Stimulated activated CD8-positive, alpha-beta memory T cell treated with anti-CD3 and anti-CD28 coated beads, Interleukin-15, amount 100 ng/mL, for 48 hours (primary cell): ENCODE measurements at regions not wholly inside any gene's neighbourhood (a gene's known extent, or its start where the extent isn't known, plus 50 kb on each side); places are given as distances from the start of the nearest gene placed in this dataset.
"Not testable (repeated sequence)": the region's sequence is repeated elsewhere in the genome, so short reads cannot be mapped to it uniquely, and the experiment has no call there.

Experiments used
- DNase-seq, 2 donors: peaks; one replicate each; pipeline ENCODE4 v3.0.0-alpha.2; 2020; ENCODE audit warnings: low read depth in 2 of 2

DNA sequence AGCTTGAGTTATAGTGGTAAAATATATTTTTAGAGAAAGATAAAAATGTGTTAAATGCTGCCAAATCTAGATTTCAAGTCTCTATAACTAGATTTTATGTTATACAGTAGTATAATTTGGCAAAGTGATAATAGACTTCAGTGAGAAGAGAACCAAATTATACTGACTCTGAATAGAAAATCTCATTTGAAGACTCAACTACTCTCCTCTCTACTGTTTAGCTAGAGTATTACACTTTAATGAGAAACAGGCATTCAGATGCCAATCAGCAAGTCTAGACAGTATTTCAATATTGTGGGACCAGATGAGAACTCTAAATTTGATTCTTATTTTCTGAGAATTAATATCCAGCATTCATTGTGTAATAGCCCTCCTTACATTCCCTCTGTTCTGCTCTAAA, 311.2 kb downstream of the SLITRK5 start:
- DNase-seq, result no peak

DNA sequence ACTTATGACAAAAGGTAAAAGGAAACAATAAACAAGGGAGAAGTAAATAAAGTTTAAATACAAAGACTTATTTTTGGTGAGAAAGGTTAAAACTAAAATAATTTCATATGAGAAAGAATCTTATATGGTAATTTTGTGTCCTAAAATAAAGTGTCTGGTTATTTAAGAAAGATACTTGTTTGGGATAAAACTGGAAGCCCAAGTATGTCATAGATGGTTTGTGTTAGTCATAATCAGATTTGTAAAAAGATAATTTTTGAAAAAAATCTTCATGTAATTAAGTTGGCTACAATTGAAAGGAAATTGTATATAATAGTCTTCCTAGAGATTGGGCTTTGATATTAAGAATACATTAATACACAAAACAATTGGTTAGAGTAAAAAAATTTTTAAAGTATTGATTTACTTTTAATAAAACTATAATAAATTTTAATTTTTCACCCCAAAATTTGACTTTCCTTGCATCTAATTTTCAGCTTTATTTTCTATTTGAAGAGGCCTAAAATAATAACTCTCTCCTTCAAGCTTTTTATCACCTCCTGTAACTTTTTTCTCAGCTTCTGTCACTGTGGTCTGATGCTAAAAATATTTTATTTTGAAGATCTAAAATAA, 315.6 kb downstream of the SLITRK5 start:
- DNase-seq, result no peak

DNA sequence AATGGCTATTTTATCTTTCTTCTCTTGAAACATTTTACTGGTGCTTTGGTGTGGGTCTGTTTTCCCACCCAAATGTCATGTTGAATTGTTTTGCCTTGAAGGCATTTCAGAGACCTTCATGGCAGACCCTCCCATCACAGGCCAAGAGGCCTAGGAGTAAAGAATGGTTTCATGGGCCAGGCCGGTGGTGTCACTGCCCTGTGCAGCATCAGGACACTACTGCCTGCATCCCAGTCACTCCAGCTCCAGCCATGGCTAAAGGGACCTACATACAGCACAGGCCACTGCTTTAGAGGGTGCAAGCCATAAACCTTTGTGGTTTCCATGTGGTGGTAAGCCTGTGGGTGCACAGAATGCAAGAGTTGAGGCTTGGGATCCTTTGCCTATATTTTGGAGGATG, 326.9 kb downstream of the SLITRK5 start:
- no peak for DNase-seq

DNA sequence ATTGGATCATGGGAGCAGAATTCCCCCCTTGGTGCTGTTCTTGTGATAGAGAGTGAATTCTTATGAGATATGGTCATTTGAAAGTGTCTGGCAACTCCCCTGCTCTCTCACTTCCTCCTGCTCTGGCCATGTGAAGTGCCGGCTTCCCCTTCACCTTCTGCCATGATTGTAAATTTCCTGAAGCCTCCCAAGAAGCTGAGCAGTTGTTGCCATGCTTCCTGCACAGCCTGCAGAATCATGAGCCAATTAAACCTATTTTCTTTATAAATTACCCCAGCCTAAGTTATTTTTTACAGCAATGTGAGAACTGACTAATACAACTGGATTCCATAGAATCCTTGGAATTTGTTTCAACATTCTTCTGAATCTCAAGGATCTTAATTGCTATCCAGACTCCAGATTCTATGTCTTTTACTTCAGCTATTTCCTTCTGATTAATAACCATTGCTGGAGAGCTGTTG, 328.1 kb downstream of the SLITRK5 start:
- DNase-seq, result no peak

DNA sequence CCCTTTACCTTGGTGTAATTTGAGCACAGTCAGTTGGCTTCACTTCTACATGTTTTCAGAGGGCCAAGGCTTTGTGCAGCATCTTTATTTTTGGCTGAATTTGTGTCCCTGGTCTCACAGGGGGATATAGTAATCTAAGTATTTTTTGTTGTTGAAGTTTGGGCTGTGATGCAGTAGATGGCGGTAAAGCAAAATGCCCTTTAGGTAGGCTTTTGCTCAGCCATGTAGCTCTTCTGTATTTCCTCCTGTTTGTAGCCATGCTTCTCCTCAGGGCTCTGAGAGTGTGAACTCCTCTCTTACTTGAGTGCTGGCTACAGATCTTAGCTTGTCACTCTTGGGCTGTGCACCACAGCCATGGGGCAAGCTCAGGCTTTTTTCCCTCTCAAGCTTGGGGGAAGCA, 328.6 kb downstream of the SLITRK5 start:
- DNase-seq, result no peak

DNA sequence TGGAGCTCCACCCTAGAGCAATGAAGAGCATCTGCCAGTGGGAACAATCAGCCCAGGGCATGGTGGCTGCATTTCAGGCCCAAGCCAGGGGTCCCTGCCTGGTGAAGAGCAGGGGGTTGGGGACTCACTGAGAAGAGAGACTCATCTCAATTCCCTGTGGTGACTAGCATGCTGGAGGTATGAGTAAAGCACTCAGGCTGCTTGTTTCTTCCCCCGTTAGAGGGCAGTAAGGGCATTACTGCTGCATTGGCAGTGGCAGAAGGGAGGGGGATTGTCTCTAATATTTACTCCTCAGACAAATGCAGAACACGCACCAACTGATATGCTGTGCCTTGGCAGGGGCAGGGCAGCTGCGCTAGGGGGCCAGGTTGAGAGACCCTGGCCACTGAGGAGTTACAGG, 329.1 kb downstream of the SLITRK5 start:
- no peak for DNase-seq

DNA sequence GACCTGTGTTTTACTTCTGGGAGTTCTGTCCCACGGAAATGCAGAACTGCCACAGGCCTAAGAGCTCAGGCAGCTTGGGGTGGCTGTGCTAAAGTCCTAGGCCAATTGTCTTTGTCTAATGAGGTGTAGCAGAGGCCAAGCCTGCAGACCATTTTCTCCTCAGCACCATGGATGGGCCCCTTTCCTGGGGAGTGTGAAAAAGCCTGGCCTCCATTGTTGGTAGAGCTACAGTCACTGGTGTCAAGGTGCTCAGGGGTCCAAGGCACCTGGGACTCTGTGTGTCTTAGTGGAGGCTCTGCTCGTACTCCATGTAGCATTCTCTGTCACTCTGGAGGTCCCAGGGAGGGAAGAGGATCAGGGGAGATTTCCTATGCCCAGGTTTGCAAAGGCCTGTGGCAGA, 329.6 kb downstream of the SLITRK5 start:
- no peak for DNase-seq

DNA sequence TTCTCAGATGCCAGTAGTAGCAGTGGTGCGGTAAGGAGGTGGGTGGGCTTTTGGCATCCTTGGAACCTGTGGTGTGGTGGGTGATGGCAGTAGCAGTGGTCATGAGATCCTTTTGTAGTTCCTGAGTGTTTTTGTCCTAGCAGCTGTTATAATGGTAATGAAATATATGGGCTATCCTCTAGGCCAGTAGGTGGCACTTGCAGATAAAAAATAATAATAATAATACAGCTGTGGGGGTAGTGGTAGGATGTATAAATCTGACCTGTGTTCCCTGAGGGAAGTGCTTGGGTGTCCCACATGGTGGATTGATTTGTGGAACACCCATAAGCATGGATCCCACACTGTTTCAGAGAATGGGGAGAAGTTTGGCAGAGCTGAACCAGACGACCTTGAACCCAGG, 334.0 kb downstream of the SLITRK5 start:
- DNase-seq, result no peak

DNA sequence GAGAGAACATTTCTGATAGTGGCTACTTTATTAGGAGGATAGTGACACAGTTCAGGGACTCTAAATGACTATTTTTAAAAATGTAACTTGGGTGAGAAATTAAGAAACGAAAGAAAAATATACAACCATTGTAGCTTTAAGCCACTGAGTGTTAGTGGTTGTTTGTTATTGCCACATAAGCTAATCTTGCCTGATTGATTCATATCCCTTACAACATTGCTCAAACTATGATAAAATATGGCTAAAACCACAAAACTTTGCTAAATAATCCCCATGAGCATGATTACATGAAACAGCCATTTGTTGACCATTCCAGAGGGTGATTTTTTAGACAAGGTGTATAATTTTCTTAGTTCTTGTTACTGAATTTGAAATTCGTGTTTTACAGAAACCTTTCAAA, 343.4 kb downstream of the SLITRK5 start:
- DNase-seq, result no peak

DNA sequence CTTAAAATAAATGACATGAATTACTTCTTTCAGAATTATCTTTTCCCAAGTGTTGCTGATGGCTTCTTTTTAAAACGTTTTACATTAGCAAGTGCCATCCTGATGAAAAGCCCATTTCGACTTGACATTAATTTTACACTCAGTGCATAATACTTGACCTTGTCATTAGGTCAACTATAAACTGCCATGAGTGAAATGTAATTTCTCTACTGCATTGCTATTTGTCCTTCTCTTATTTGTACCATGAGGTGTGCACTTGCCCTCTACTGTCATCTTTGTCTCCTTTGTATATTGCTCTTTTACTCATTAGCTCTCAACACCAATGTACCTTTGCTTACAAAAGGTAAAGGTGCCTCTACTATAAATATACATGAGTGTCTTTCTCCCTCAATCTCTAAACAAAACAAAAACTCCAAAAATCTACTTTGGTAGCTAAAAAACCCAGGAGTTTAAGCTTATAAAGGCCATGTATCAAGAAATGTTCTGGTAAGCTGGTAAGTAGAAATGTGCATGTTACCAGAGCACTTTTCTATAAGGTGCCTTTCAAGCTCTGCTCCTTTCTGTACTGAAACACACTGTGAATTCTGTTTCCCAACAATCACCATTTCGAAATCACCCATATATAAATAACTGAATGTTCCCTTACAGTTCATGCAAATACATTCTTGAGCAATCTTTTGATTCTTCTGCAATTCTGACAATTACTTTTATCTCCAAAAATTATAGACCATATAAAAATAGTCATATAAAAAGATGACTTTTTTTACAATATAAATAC, 351.4 kb downstream of the SLITRK5 start:
- DNase-seq, result no peak

DNA sequence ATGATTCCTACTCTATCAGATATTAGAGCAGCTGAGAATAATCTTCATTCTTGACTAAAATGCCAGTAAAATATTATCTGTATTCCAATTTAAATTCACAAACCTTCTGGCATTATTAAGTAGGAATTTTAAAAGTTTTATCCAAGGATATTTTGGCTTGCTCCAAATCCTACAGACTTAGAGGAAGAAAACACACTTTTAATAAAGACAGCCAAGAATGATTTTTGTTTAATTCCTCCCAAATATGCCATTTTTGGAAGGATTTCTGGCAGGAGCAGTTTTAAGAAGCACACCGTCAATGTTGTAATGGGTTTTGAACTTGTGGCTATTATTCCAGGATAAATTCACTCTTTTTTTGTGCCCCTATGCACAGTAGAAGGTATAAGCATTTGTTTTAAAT, 355.1 kb downstream of the SLITRK5 start:
- DNase-seq, result no peak

DNA sequence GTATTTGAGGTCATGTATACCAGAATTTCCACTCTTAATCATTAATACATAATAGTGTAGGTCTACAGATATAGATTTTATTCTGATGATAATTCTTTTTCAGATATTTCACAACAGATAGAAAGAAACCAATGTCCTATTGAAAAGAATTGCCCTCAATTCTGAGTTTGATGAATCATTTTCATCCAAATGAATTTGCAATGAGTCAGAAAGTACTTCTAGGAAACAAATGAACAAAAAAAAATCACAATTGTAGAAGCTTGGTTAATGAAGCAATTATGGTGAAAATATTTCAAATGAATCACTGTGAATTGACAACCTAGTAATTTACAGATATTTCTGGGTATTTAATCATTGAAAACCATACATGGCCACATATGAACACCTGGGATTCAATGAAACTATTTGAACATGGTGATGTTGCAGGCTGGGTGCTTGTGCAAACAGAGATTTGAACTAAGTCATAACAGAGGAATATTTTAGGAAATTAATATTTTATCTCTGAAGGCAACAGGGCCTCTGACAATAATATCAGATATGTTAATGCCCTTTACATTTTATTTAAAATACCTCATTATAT, 360.9 kb downstream of the SLITRK5 start:
- no peak for DNase-seq

DNA sequence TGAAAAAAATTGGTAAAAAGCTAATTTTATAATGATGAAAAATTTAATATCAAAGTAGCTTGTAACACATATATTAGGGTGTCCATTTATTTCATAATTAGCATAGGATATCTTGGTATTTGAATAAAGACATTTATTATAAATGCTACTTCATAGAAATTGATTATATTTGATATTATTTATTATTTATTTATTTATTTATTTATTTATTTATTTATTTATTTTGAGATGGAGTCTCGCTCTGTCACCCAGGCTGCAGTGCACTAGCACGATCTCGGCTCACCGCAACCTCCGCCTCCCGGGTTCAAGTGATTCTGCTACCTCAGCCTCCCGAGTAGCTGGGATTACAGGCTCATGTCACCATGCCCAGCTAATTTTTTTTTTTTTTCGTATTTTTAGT, 365.0 kb downstream of the SLITRK5 start:
- DNase-seq, result not testable (repeated sequence)

DNA sequence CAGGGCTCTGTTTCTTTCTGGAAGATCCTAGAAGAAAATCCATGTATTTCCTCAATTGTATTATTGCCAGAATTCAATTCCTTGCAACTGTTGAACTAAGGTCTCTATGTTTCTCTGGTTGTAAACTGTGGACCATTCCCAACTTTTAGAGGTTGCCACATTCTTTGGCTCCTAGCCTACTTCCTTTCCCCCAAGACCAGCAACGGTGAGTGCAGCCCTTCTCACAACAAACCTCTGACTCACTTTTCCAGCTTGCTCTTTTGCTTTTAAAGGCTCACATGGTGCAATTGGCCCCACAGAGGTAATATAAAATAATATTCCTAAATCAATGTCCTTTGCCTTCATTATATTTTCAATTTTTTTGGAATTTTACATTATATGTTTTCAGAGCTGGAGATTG, 371.3 kb downstream of the SLITRK5 start:
- no peak for DNase-seq

DNA sequence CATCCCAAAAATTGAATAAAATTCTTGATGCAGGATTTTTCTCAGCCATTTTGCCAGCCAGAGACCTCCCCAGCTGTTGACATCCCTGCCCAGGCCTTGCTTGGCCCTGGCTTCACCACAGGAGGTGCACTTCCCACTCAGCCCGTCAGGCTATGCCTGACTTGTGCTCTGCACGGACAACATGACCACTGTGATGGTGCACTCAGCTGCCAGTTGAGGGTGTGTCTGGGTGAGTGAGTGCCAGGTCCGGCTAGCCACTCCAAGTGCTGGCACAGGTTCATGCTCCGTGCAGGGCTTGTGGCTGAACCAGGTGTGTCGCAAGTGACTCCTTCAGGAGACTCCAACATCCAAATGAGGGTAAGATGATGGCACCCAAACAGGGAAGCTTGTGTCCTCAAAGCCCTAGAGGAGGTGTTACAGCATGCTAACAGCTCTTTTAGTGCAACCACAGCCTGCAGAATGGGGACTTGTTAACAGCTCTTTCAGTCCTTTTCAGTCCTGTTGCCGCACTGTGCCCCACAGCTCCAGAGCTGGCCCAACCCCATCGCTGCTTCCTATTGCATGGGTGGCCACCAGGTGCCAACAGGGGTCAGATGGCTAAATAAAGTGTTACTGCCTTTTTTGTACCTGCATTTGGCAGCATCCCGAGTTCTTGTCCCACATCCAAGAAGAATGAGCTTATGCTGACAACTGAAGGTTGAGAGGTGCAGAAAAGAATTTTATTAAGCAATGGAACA, 380.7 kb downstream of the SLITRK5 start:
- DNase-seq, result no peak

DNA sequence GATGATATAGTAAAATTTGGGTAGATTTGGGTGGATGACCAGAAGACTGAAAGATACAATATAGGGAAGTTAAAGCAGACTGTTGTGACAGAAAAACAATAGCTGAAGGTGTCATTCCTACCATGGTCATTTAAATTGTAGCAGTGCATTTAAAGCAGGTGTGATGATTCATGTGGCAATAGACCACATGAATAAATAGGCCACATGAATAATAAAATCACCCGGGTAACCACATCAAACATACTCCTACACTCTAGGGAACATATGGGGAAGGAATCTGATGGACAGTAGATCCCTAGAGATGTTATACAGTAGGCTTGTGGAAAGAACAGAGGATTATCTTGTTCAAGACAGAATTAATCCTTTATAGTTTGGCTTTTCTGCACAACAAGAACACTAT, 392.6 kb downstream of the SLITRK5 start:
- no peak for DNase-seq

DNA sequence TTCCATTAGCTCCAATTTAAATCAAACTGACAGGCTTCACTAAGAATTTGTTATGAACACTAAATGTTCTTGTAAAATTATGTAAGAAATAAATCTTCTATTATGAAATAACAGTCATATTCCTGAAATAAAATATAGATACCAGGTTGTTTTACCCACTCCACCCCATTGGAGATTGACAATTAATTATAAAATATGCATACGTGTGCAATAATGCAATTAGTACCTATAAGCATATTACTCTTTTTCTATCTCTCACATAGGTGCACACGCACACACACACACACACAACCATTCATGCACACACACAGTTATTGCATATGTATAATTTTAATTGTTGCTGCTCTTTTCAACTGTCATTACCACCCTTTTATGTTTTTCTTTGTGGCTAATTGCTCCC, 395.7 kb downstream of the SLITRK5 start:
- DNase-seq, result no peak

DNA sequence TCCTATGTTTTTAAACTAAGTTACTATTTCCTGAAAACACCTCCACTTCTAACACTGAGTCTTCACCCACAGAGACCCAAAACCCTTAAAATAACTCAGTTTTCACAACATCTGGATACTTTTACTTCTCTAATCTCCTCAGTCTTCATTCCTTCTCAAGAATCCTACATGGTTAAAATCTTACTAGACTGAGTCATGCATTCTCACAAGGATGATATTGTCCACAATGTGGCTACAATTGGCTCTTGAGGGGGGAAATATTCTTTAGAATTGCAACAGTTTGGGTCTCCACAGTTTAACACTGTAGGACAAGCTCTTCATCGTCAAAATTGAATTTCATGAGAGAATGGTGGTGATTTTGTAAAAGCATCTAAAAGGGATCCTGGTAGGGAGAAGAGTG, 397.1 kb downstream of the SLITRK5 start:
- no peak for DNase-seq

DNA sequence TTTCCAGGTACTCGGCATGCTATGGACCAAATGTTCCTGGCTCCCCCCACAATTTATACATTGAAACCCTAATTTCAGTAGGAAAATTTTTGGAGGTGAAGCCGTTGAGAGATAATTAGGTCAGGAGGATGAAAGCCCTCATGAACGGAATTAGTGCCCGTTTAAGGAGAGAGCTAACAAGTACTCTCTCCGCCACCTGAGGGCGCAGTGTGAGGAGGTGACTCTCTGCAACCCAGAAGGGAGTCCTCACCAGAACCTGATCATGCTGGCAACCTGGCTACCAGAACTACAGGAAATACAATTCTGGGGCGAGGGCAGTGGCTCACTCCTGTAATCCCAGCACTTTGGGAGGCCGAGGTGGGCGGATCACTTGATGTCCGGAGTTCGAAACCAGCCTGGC, 397.8 kb downstream of the SLITRK5 start:
- no peak for DNase-seq

DNA sequence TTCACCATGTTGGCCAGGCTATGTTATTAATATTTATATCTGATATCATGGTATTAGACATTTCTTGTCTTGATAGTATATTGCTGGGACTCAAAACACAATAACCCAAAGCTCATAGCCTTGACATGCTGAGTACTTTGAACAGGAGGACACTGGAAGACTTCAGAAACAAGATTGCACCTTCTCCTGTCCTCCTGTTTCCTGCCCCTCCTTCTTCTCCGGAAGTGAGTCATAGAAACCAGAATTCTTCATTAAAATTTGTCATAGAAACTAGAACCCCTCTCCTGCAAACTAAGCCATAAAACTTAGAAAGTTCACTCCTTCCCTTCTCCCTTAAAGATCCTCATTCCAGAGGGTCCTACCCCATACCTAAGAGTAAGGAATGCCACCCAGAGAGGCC, 400.2 kb downstream of the SLITRK5 start:
- no peak for DNase-seq

DNA sequence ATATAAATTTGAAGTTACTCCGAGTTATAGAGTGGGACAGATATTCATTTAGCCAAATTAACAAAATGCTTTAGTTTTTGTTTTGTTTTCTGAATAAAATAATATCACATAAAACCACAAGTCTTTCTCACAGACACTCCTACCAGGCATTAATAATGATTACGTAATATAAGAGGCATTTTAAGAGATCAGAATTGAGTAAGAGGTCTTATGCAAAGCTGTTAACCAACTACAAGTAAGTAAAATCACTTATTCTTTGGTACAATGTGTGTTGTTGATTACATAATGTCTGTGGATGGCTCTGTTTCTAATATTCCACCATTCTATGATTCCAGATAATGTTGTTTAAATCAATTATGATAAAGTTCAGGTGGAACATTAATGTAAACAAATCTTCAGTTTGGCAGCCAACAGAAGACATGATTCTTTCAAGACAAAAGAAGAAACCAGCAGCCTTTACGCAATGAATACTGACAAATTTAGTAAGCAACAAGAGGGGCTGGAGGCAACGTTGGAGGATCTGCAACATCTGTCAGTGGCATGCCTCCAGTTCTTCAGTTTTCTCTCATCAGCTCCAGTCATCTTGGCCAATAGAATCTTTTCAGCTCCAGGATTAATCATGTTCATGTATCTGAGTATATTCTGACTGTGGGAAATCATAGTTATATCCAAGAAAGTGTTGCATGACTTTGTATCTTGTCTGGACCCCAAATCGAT, 403.8 kb downstream of the SLITRK5 start:
- no peak for DNase-seq

DNA sequence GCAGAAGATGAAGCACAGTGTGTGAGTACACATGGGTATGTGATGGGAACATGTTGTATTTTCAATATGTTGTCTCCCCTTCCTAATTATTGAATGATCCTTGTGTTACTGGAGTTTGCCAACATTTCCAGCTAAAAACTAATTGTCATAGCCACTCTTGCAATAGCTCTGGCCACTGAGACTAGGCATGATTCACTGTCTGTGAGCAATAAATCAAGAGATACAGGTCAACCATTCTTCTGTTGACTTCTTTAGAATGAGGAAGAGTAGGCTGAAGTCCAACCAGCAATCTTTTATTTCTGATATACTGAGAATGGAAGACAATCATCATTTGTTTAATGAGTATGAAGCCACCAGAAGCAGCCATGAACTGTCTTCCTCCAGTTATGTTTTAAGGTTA, 413.9 kb downstream of the SLITRK5 start:
- DNase-seq, result no peak
